Brain microvascular endothelial cell (primary cell): ENCODE measurements at regions not wholly inside any gene's neighbourhood (a gene's known extent, or its start where the extent isn't known, plus 50 kb on each side); places are given as distances from the start of the nearest gene placed in this dataset.

Source experiments
- DNase-seq: peaks from one replicate; pipeline ENCODE4 v3.0.0-alpha.2; 2020
- H3K27ac ChIP-seq: fragments of 250-450 bp; sonication (Bioruptor Pico); 2 replicates; pipeline ENCODE4 v1.5.1; 2020; ENCODE audit warnings: mild to moderate bottlenecking, moderate library complexity
- H3K27me3 ChIP-seq: fragments of 250-450 bp; sonication (Bioruptor Pico); replicated peaks from 2 replicates; pipeline ENCODE4 v1.5.1; 2020; ENCODE audit warnings: mild to moderate bottlenecking
- H3K36me3 ChIP-seq: fragments of 250-450 bp; sonication (Bioruptor Pico); replicated peaks from 2 replicates; pipeline ENCODE4 v1.5.1; 2020; ENCODE audit warnings: mild to moderate bottlenecking
- H3K4me3 ChIP-seq: 2 replicates; pipeline ENCODE4 v1.5.1; 2011; ENCODE audit warnings: low read depth, mild to moderate bottlenecking, control low read depth, low read length, moderate library complexity
- CTCF ChIP-seq: IDR thresholded peaks from 2 replicates; pipeline ENCODE4 v1.5.1; 2011; ENCODE audit warnings: low read depth, mild to moderate bottlenecking, moderate library complexity, low read length, control low read depth, inconsistent platforms; ENCODE audit errors: missing control alignments
- in situ Hi-C: cut with HindIII; loops from 2 replicates; pipeline ENCODE4 v1.10.0; 2017; ENCODE audit warnings: low sequenced_read_pairs, low pct_ligation_motif_present

GRCh38 chr1:243917177-243917862 is 67.3 kb upstream of the AKT3 start:
- in situ Hi-C loops, result no loop called here
- Histone ChIP-seq H3K36me3 (no peaks in the 10 kb centered on the region), H3K4me3 (peak overlapping the region; percentile 66), H3K27ac (peak overlapping the region; percentile 80), H3K27me3 (no peaks in the 10 kb centered on the region)
- peak; percentile 85 for DNase-seq
- peak; percentile 26 for TF ChIP-seq CTCF

- H3K36me3 ChIP-seq, result no peaks in the 10 kb centered on the region
- in situ Hi-C loops, result no loop called here
- H3K27me3 ChIP-seq, result no peaks in the 10 kb centered on the region
- no peak overlapping the region for H3K4me3 ChIP-seq
- TF ChIP-seq CTCF, result no peak
- H3K27ac ChIP-seq, result no peak overlapping the region
- no peak for DNase-seq
These were observed 66.1 kb upstream of the AKT3 start for GRCh38 chr1:243916160-243916559.

- Histone ChIP-seq H3K4me3 (no peak overlapping the region), H3K27ac (no peak overlapping the region), H3K36me3 (no peaks in the 10 kb centered on the region), H3K27me3 (no peaks in the 10 kb centered on the region)
- no peak for DNase-seq
- in situ Hi-C loops, result no loop called here
- no peak for TF ChIP-seq CTCF
These were observed 62.3 kb upstream of the AKT3 start for GRCh38 chr1:243912347-243912746.

GRCh38 chr1:243910607-243911006 is 60.6 kb upstream of the AKT3 start:
- Histone ChIP-seq H3K4me3 (no peak overlapping the region), H3K36me3 (no peaks in the 10 kb centered on the region), H3K27ac (no peak overlapping the region), H3K27me3 (no peaks in the 10 kb centered on the region)
- in situ Hi-C loops, result no loop called here
- no peak for TF ChIP-seq CTCF
- DNase-seq, result no peak

GRCh38 chr1:243903895-243904294 is 53.9 kb upstream of the AKT3 start:
- H3K4me3 ChIP-seq, result no peak overlapping the region
- in situ Hi-C loops, result no loop called here
- H3K36me3 ChIP-seq, result no peaks in the 10 kb centered on the region
- DNase-seq, result no peak
- no peak overlapping the region for H3K27ac ChIP-seq
- no peaks in the 10 kb centered on the region for H3K27me3 ChIP-seq
- TF ChIP-seq CTCF, result no peak

GRCh38 chr1:243903041-243903440 is 53.0 kb upstream of the AKT3 start:
- Histone ChIP-seq H3K4me3 (no peak overlapping the region), H3K27me3 (no peaks in the 10 kb centered on the region), H3K36me3 (no peaks in the 10 kb centered on the region), H3K27ac (no peak overlapping the region)
- DNase-seq, result no peak
- in situ Hi-C loops, result no loop called here
- no peak for TF ChIP-seq CTCF
